GM23338 (cell line): ENCODE measurements at regions not wholly inside any gene's neighbourhood (a gene's known extent, or its start where the extent isn't known, plus 50 kb on each side); places are given as distances from the start of the nearest gene placed in this dataset.

Experiments
- CREB1 ChIP-seq: fragments of 250-450 bp; sonication (Bioruptor Pico); IDR thresholded peaks from 2 replicates; pipeline ENCODE4 v1.5.0; 2020; ENCODE audit warnings: low read depth, mild to moderate bottlenecking, moderate library complexity
- CTCF ChIP-seq, 2 experiments: fragments of 200-600 bp in 1 of 2; sonication (generic) in 1 of 2; conservative IDR thresholded peaks; 2 replicates each; pipeline versions ENCODE4 v1.5.1 to v1.6.1; 2016 to 2017; ENCODE audit warnings: antibody characterized with exemption in 2 of 2, low read depth in 2 of 2, mild to moderate bottlenecking in 2 of 2, moderate library complexity in 1 of 2
- EZH2 ChIP-seq: fragments of 200-600 bp; sonication (generic); IDR thresholded peaks from one replicate; pipeline ENCODE4 v1.8.0; 2017; ENCODE audit warnings: antibody characterized with exemption, mild to moderate bottlenecking, low read depth; ENCODE audit not compliant: unreplicated experiment
- EZH2phosphoT487 ChIP-seq: fragments of 200-600 bp; sonication (generic); IDR thresholded peaks from one replicate; pipeline ENCODE4 v1.8.1; 2018; ENCODE audit warnings: antibody characterized with exemption; ENCODE audit not compliant: unreplicated experiment
- JUNB ChIP-seq: IDR thresholded peaks from one replicate; pipeline ENCODE4 v1.6.1; 2016; ENCODE audit warnings: antibody characterized with exemption; ENCODE audit not compliant: unreplicated experiment
- NANOG ChIP-seq: IDR thresholded peaks from 2 replicates; pipeline ENCODE4 v1.6.1; 2016; ENCODE audit warnings: antibody characterized with exemption, borderline replicate concordance
- POLR2AphosphoS5 ChIP-seq: IDR thresholded peaks from 2 replicates; pipeline ENCODE4 v1.6.1; 2016; ENCODE audit warnings: antibody characterized with exemption, low read depth
- REST ChIP-seq: IDR thresholded peaks from one replicate; pipeline ENCODE4 v1.6.1; 2018; ENCODE audit warnings: antibody characterized with exemption; ENCODE audit not compliant: unreplicated experiment
- STAT1 ChIP-seq: IDR thresholded peaks from one replicate; pipeline ENCODE4 v1.6.1; 2016; ENCODE audit warnings: antibody characterized with exemption; ENCODE audit not compliant: unreplicated experiment
- ZNF114 ChIP-seq: fragments of 250-450 bp; sonication (Bioruptor Pico); IDR thresholded peaks from 2 replicates; pipeline ENCODE4 v1.5.0; 2020; ENCODE audit warnings: mild to moderate bottlenecking, moderate library complexity
- ZNF331 ChIP-seq: fragments of 250-450 bp; sonication (Bioruptor Pico); IDR thresholded peaks from 2 replicates; pipeline ENCODE4 v1.5.0; 2020; ENCODE audit warnings: low read depth, mild to moderate bottlenecking, moderate library complexity

- TF ChIP-seq EZH2phosphoT487 (no peak), CTCF (conservative IDR thresholded peaks at IDR 0.05; ENCODE audit: low read depth in 2 of 2) (no peak), CREB1 (CRISPR knock-in tag) (no peak), REST (no peak), POLR2AphosphoS5 (no peak), EZH2 (no peak), JUNB (no peak), ZNF114 (CRISPR knock-in tag) (no peak), ZNF331 (CRISPR knock-in tag) (no peak), NANOG (no peak), STAT1 (no peak)
Observed at GRCh38 chr2:60097298-60097697, 456.2 kb downstream of the BCL11A start.
